Coronary artery (tissue), 2 donors: ENCODE measurements at regions not wholly inside any gene's neighbourhood (a gene's known extent, or its start where the extent isn't known, plus 50 kb on each side); places are given as distances from the start of the nearest gene placed in this dataset.

Source experiments
- DNase-seq: peaks from one replicate; pipeline ENCODE4 v3.0.0-alpha.2; 2017; ENCODE audit warnings: low spot score
- H3K27ac ChIP-seq, 2 donors: fragments of 200-600 bp; sonication (generic); one replicate each; pipeline ENCODE4 v1.5.1; 2016 to 2019
- H3K4me3 ChIP-seq: fragments of 200-600 bp; sonication (generic); 2 replicates; pipeline ENCODE4 v1.5.1; 2016; ENCODE audit warnings: mild to moderate bottlenecking, moderate library complexity
- TF ChIP-seq, protein P1 (sequence below): fragments of 200-600 bp; sonication (generic); IDR thresholded peaks from one replicate; pipeline ENCODE4 v1.5.1; 2019; ENCODE audit warnings: antibody characterized with exemption

DNA sequence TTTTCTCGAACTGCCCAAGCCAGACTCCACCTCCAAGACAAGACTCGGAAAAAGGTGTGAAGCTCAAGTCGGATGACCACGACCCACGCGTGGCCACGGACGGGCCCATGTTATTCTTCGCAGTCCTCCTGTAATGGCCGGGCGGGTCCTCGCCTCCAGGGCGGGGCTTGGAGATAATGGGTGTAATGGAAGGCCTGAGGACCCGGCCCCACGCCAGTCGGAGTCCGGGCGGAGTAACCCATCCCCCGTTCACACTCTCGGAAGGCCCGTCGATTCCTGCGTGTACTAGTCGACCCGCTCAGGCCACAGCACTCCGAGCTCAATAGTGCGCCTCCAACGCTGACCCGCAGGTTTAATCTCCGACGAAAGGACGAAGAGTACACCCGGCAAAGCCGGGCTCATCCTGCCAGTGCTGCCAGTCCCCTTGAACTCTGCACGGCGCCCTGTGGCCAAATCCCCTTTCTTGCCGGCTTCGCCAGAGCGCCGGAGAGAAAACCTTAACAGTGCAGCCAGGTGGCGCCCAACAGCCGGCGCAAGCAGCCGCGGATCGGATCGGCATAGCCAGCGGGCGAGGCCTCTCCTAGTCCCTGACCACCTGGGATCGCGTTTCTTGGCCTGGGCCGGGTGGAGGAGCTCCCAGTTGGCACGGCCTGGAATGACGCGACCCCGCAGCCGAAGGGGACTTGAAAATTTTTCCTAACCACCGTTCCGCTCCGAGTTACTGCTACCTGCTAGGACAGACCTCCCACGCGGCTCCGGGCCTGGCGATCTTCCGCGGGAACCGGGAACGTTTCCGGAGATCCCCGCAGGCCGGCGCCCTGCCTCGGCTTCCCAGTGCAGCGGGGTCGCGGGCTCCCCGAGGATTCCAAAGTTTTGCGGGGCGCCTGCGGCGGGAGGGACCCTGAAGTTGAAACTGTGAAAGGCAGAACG lies 762.0 kb downstream of the KCNJ18 start:
- no peak overlapping the region for H3K27ac ChIP-seq
- no peak overlapping the region for H3K4me3 ChIP-seq
- TF ChIP-seq, protein P1, sequence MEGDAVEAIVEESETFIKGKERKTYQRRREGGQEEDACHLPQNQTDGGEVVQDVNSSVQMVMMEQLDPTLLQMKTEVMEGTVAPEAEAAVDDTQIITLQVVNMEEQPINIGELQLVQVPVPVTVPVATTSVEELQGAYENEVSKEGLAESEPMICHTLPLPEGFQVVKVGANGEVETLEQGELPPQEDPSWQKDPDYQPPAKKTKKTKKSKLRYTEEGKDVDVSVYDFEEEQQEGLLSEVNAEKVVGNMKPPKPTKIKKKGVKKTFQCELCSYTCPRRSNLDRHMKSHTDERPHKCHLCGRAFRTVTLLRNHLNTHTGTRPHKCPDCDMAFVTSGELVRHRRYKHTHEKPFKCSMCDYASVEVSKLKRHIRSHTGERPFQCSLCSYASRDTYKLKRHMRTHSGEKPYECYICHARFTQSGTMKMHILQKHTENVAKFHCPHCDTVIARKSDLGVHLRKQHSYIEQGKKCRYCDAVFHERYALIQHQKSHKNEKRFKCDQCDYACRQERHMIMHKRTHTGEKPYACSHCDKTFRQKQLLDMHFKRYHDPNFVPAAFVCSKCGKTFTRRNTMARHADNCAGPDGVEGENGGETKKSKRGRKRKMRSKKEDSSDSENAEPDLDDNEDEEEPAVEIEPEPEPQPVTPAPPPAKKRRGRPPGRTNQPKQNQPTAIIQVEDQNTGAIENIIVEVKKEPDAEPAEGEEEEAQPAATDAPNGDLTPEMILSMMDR, result no peak
- DNase-seq, result no peak

DNA sequence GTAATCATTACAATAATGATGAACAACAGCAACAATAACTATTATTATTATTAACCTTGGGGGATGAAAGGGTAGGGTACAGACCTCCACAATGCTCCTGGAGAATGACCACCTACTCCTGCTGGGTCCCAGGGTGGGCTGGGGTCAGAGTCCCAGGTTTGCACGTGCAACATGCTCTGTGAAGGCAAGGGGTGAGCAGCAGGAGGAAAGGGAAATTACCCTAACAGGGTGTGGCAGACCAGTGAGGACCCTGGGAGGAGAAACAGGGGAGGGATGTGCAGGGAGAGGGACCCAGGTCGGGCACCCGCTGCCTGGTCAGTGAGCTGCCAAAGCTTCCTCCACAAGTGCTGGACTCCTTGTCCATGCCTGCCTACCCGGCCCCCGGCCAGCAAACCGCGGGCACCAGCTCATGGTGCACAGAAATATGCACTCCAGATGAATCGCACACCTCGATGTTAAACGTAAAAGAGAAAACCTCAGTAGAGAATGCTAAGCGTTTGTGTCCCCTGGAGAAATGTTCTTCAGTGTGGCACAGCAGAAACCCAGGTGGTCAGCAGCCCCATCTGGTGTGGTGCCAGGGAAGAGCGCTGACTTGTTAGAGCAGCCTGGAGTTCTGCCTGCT lies 767.1 kb downstream of the KCNJ18 start:
- no peak for DNase-seq
- H3K4me3 ChIP-seq, result no peak overlapping the region
- TF ChIP-seq, protein P1, result no peak
- no peak overlapping the region for H3K27ac ChIP-seq

DNA sequence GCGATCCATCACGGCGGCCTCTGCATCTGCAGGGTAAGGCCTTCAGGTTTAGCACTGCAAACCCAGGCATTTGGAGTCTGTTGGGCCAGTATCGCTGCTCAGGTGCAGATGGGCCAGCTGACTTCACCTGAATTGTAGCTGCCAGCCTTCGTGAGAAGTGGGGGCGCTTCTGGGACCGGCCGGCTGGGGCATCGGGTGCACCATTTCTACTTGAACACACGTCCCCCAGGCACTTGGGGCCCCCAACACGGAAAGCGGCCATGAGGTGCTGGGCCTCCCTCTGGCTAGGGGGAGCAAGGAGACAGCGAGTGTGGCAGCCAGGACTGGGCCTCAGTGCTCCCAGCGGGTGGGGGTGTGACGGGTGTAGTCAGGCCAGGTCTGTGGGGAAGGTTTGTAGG lies 767.6 kb downstream of the KCNJ18 start:
- Histone ChIP-seq H3K4me3 (no peak overlapping the region), H3K27ac (no peak overlapping the region)
- no peak for DNase-seq
- TF ChIP-seq, protein P1, result no peak

- no peak overlapping the region for H3K27ac ChIP-seq
- TF ChIP-seq, protein P1, result no peak
These were observed 768.2 kb downstream of the KCNJ18 start for GRCh38 chr17:22460461-22461063.

GRCh38 chr17:22461460-22462145 lies 769.3 kb downstream of the KCNJ18 start:
- Histone ChIP-seq H3K4me3 (no peak overlapping the region), H3K27ac (no peak overlapping the region)
- DNase-seq, result no peak
- TF ChIP-seq, protein P1, result no peak

More at GRCh38 chr17:22460461-22461063, 768.2 kb downstream of the KCNJ18 start:
- no peak overlapping the region for H3K4me3 ChIP-seq
- DNase-seq, result no peak

DNA sequence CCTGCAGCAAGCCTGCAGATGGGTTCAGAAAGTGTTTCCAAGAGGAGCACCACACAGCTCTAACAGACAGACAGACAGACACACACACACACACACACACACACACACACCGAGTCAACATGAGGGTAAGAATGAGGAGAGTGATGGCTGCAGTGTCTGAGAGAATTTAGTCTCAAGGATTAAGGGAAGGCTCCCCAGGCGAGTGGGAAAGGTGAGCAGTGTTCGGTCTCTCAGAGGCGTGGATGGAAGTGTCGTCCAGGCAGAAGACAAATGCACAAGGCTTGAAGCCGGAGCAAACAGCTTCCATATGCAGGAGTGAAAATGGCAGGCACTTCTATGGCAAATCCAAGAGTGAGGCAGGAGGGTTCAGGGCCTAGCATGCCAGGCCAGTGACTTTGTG lies 770.1 kb downstream of the KCNJ18 start:
- DNase-seq, result peak; percentile 17
- H3K4me3 ChIP-seq, result no peak overlapping the region
- TF ChIP-seq, protein P1, result no peak

More for the DNA sequence above, 770.1 kb downstream of the KCNJ18 start:
- no peak overlapping the region for H3K27ac ChIP-seq
